HCT116 (cell line): ENCODE measurements at regions not wholly inside any gene's neighbourhood (a gene's known extent, or its start where the extent isn't known, plus 50 kb on each side); places are given as distances from the start of the nearest gene placed in this dataset.

Experiments used
- ATAC-seq: fragments of 200-7000 bp; cut with Tn5 transposase; 2 replicates; pipeline ENCODE4 v1.9.1; 2020; ENCODE audit warnings: mild to moderate bottlenecking, moderate library complexity
- BruUV-seq: library from RNA; stranded (reverse); fragments of 400-500 nt; replicated peaks from 2 replicates; lab custom pipeline; 2021; lab: Mats Ljungman, UMichigan
- CTCF ChIA-PET: fragments of 300-600 bp; sonication (Branson Sonifier 250); formaldehyde crosslinking; loops from one replicate; lab custom pipeline; 2021; ENCODE audit warnings: antibody characterized with exemption; lab: Charles Lee
- POLR2A ChIA-PET: fragments of 300-600, 350-600 bp; sonication (Branson Sonifier 250); formaldehyde crosslinking; loops from one replicate; lab custom pipeline; 2021; ENCODE audit warnings: antibody characterized with exemption; lab: Charles Lee
- RAD21 ChIA-PET, 2 experiments: fragments of 300-600 bp; sonication (Branson Sonifier 250); formaldehyde crosslinking; loops; one replicate each; lab custom pipeline; 2023; ENCODE audit warnings: low total read pairs in 2 of 2; ENCODE audit not compliant: uncharacterized antibody in 2 of 2, unreplicated experiment in 2 of 2, low non-redundant PET in 1 of 2; lab: Charles Lee
- DNase-seq: peaks from one replicate; pipeline ENCODE4 v3.0.0-alpha.2; 2010; ENCODE audit warnings: low read depth, low spot score
- H2AFZ ChIP-seq: fragments of 200-600 bp; shearing (Covaris generic), sonication (generic); 2 replicates; pipeline ENCODE4 v1.6.1; 2017; ENCODE audit warnings: low read depth, mixed run types, mixed read lengths, antibody characterized with exemption, low read length; ENCODE audit not compliant: poor library complexity, severe bottlenecking
- H3K27ac ChIP-seq: 2 replicates; pipeline ENCODE4 v1.5.1; 2012; ENCODE audit warnings: low read depth, low read length
- H3K27me3 ChIP-seq: fragments of 200-600 bp; sonication (generic); 2 replicates; pipeline ENCODE4 v1.6.1; 2016; ENCODE audit warnings: mixed run types, low read length, mixed read lengths; ENCODE audit not compliant: insufficient read depth
- H3K36me3 ChIP-seq, 2 experiments: fragments of 200-500 bp in 1 of 2; fragments of 200-600 bp in 1 of 2; sonication (Bioruptor generic) in 1 of 2; sonication (generic) in 1 of 2; 2 replicates each; pipeline versions ENCODE4 v1.5.1 to v1.6.1; 2014 to 2016; ENCODE audit warnings: low read length in 2 of 2, inconsistent platforms in 1 of 2, mixed read lengths in 1 of 2, mixed run types in 1 of 2; ENCODE audit not compliant: insufficient read depth in 2 of 2, control insufficient read depth in 1 of 2
- H3K4me1 ChIP-seq, 2 experiments: fragments of 200-600 bp in 1 of 2; sonication (generic) in 1 of 2; 2 replicates each; pipeline versions ENCODE4 v1.5.1 to v1.6.1; 2012 to 2017; ENCODE audit warnings: low read length in 2 of 2, inconsistent platforms in 1 of 2, mild to moderate bottlenecking in 1 of 2, mixed read lengths in 1 of 2, mixed run types in 1 of 2, moderate library complexity in 1 of 2; ENCODE audit not compliant: insufficient read depth in 2 of 2, control insufficient read depth in 1 of 2
- H3K4me2 ChIP-seq: fragments of 200-600 bp; sonication (generic); 2 replicates; pipeline ENCODE4 v1.6.1; 2017; ENCODE audit warnings: mixed run types, low read length, mixed read lengths
- H3K4me3 ChIP-seq, 2 experiments: fragments of 200-600 bp in 1 of 2; sonication (generic) in 1 of 2; replicated peaks in 1 of 2; 2 replicates each; pipeline ENCODE4 v1.5.1; 2011 to 2016; ENCODE audit warnings: low read length in 2 of 2, control low read depth in 1 of 2, low read depth in 1 of 2, mild to moderate bottlenecking in 1 of 2, mixed read lengths in 1 of 2, mixed run types in 1 of 2
- H3K79me2 ChIP-seq: fragments of 200-600 bp; sonication (generic); 2 replicates; pipeline ENCODE4 v1.6.1; 2017; ENCODE audit warnings: mild to moderate bottlenecking, mixed run types, low read length, moderate library complexity, mixed read lengths; ENCODE audit not compliant: insufficient read depth
- H3K9ac ChIP-seq: fragments of 200-600 bp; sonication (generic); 2 replicates; pipeline ENCODE4 v1.6.1; 2016; ENCODE audit warnings: low read length, mixed read lengths
- H3K9me2 ChIP-seq: fragments of 200-600 bp; sonication (generic), shearing (Covaris generic); 2 replicates; pipeline ENCODE4 v1.6.1; 2017; ENCODE audit warnings: mixed run types, mild to moderate bottlenecking, moderate library complexity; ENCODE audit not compliant: insufficient read depth
- H3K9me3 ChIP-seq, 2 experiments: fragments of 200-500 bp in 1 of 2; fragments of 200-600 bp in 1 of 2; sonication (Bioruptor generic) in 1 of 2; sonication (generic) in 1 of 2; 2 replicates each; pipeline ENCODE4 v1.6.1; 2014 to 2017; ENCODE audit warnings: low read length in 2 of 2, mixed read lengths in 2 of 2, inconsistent platforms in 1 of 2, low read depth in 1 of 2, mild to moderate bottlenecking in 1 of 2, mixed run types in 1 of 2, moderate library complexity in 1 of 2; ENCODE audit not compliant: control insufficient read depth in 1 of 2, insufficient read depth in 1 of 2
- H4K20me1 ChIP-seq: fragments of 200-600 bp; sonication (generic), shearing (Covaris generic); 2 replicates; pipeline ENCODE4 v1.6.1; 2017; ENCODE audit warnings: mixed run types, mild to moderate bottlenecking, moderate library complexity; ENCODE audit not compliant: insufficient read depth
- CBX3 ChIP-seq: IDR thresholded peaks from 2 replicates; pipeline ENCODE4 v1.6.1; 2012; ENCODE audit warnings: low read depth
- CEBPB ChIP-seq: IDR thresholded peaks from 2 replicates; pipeline ENCODE4 v1.6.1; 2012; ENCODE audit warnings: low read depth
- CTCF ChIP-seq, 3 experiments: fragments of 200-600 bp in 1 of 3; sonication (generic) in 1 of 3; IDR thresholded peaks in 2 of 3; conservative IDR thresholded peaks in 1 of 3; 2 replicates each; pipeline ENCODE4 v1.5.1; 2012 to 2017; ENCODE audit warnings: low read depth in 2 of 3, low read length in 2 of 3, antibody characterized with exemption in 1 of 3, borderline replicate concordance in 1 of 3, control low read depth in 1 of 3, mild to moderate bottlenecking in 1 of 3, mixed read lengths in 1 of 3, mixed run types in 1 of 3, moderate library complexity in 1 of 3; ENCODE audit not compliant: insufficient read depth in 1 of 3
- EGR1 ChIP-seq: IDR thresholded peaks from 2 replicates; pipeline ENCODE4 v1.6.1; 2012; ENCODE audit warnings: low read depth
- EZH2phosphoT487 ChIP-seq: fragments of 200-600 bp; IDR thresholded peaks from 2 replicates; pipeline ENCODE4 v1.6.1; 2018; ENCODE audit warnings: antibody characterized with exemption, borderline replicate concordance
- FOSL1 ChIP-seq: IDR thresholded peaks from 2 replicates; pipeline ENCODE4 v1.6.1; 2012; ENCODE audit warnings: low read depth
- JUND ChIP-seq: IDR thresholded peaks from 2 replicates; pipeline ENCODE4 v1.6.1; 2012
- MAX ChIP-seq: IDR thresholded peaks from 2 replicates; pipeline ENCODE4 v1.6.1; 2012
- POLR2A ChIP-seq: IDR thresholded peaks from 2 replicates; pipeline ENCODE4 v1.7.0; 2011; ENCODE audit warnings: borderline replicate concordance; ENCODE audit not compliant: insufficient read depth, insufficient read length; ENCODE audit errors: extremely low read depth
- POLR2AphosphoS5 ChIP-seq: IDR thresholded peaks from 2 replicates; pipeline ENCODE4 v1.6.1; 2011; ENCODE audit warnings: mild to moderate bottlenecking, low read depth, low read length, moderate library complexity
- RAD21 ChIP-seq: IDR thresholded peaks from 2 replicates; pipeline ENCODE4 v1.6.1; 2012; ENCODE audit warnings: low read depth, mild to moderate bottlenecking
- REST ChIP-seq: IDR thresholded peaks from 2 replicates; pipeline ENCODE4 v1.6.1; 2012; ENCODE audit warnings: low read depth
- SIN3A ChIP-seq: IDR thresholded peaks from 2 replicates; pipeline ENCODE4 v1.6.1; 2012; ENCODE audit warnings: low read depth
- SP1 ChIP-seq: IDR thresholded peaks from 2 replicates; pipeline ENCODE4 v1.6.1; 2012; ENCODE audit warnings: low read depth
- SRF ChIP-seq: IDR thresholded peaks from 2 replicates; pipeline ENCODE4 v1.6.1; 2012; ENCODE audit warnings: low read depth
- TCF7L2 ChIP-seq: IDR thresholded peaks from 2 replicates; pipeline ENCODE4 v1.7.0; 2011; ENCODE audit warnings: borderline replicate concordance, inconsistent platforms; ENCODE audit not compliant: insufficient read depth, insufficient read length; ENCODE audit errors: extremely low read depth
- YY1 ChIP-seq: IDR thresholded peaks from 2 replicates; pipeline ENCODE4 v1.6.1; 2011; ENCODE audit warnings: low read length, low read depth, moderate library complexity, mild to moderate bottlenecking; ENCODE audit not compliant: insufficient replicate concordance; ENCODE audit errors: extremely low read depth
- ZBTB33 ChIP-seq: IDR thresholded peaks from 2 replicates; pipeline ENCODE4 v1.6.1; 2011; ENCODE audit warnings: mild to moderate bottlenecking, low read length, moderate library complexity; ENCODE audit not compliant: insufficient replicate concordance; ENCODE audit errors: extremely low read depth
- ZFX ChIP-seq: fragments of 450-650 bp; IDR thresholded peaks from 2 replicates; pipeline ENCODE4 v1.6.1; 2017
- ZNF274 ChIP-seq: fragments of 200-500 bp; sonication (Bioruptor generic); IDR thresholded peaks from 2 replicates; pipeline ENCODE4 v1.6.1; 2014; ENCODE audit warnings: mild to moderate bottlenecking, low read depth, low read length, inconsistent platforms
- intact Hi-C: fragments of 100-400 bp; cut with micrococcal nuclease; formaldehyde crosslinking; loops from 2 replicates; pipeline ENCODE4 v1.10.0; 2022

GRCh38 chr11:24163841-24164240, 333.0 kb upstream of the LUZP2 start:
- H3K79me2 ChIP-seq: no peaks in the 10 kb centered on the region
- ChIA-PET POLR2A (no interaction called here), CTCF (no interaction called here), RAD21 (no interaction called here)
- no peak overlapping the region for H3K4me2 ChIP-seq
- no peak overlapping the region for H3K4me3 ChIP-seq
- no TSS peak for BruUV-seq
- ATAC-seq (no peak), DNase-seq (no peak)
- H4K20me1 ChIP-seq: no peaks in the 10 kb centered on the region
- peaks cover 10 to 11% of the 10 kb centered on the region in 2 experiments; a peak in 3 of 4 replicates for H3K9me3 ChIP-seq
- H2AFZ ChIP-seq: no peak overlapping the region
- no peaks in the 10 kb centered on the region for H3K27me3 ChIP-seq
- no peak overlapping the region for H3K9ac ChIP-seq
- TF ChIP-seq ZFX (no peak), SRF (no peak), ZNF274 (no peak), POLR2AphosphoS5 (no peak), SP1 (no peak), FOSL1 (no peak), CTCF (IDR thresholded peaks at IDR 0.05 in 2 of 3, conservative IDR thresholded peaks at IDR 0.05 in 1 of 3; ENCODE audit: borderline replicate concordance in 1 of 3, insufficient read depth in 1 of 3, low read depth in 2 of 3, low read length in 2 of 3) (no peak), ZBTB33 (no peak), TCF7L2 (no peak), JUND (no peak), YY1 (no peak), CEBPB (no peak), CBX3 (no peak), SIN3A (no peak), MAX (no peak), EGR1 (no peak), POLR2A (no peak), RAD21 (no peak), REST (no peak), EZH2phosphoT487 (no peak)
- H3K9me2 ChIP-seq: no peaks in the 10 kb centered on the region
- no peaks in the 10 kb centered on the region for H3K4me1 ChIP-seq
- intact Hi-C loops: no loop called here
- H3K27ac ChIP-seq: no peak overlapping the region
- no peaks in the 10 kb centered on the region for H3K36me3 ChIP-seq
